HG02884 (cell line): ENCODE measurements at regions not wholly inside any gene's neighbourhood (a gene's known extent, or its start where the extent isn't known, plus 50 kb on each side); places are given as distances from the start of the nearest gene placed in this dataset.

ENCODE experiments used
- ATAC-seq: cut with Tn5 transposase; IDR thresholded peaks from one replicate; pipeline ENCODE4 v1.9.1; 2021; ENCODE audit warnings: mild to moderate bottlenecking, moderate library complexity; ENCODE audit not compliant: unreplicated experiment

- ATAC-seq, result no peak
These were observed 819.8 kb upstream of the SOX9 start for GRCh38 chr17:71301063-71301462.

- ATAC-seq, result no peak
These were observed 817.9 kb upstream of the SOX9 start for GRCh38 chr17:71302721-71303549.

- ATAC-seq, result no peak
These were observed 816.2 kb upstream of the SOX9 start for GRCh38 chr17:71304498-71305158.

GRCh38 chr17:71313866-71314265, 807.0 kb upstream of the SOX9 start:
- no peak for ATAC-seq

- ATAC-seq, result no peak
These were observed 805.3 kb upstream of the SOX9 start for GRCh38 chr17:71315568-71315967.

- ATAC-seq, result no peak
These were observed 804.5 kb upstream of the SOX9 start for GRCh38 chr17:71316176-71316897.

- no peak for ATAC-seq
These were observed 800.6 kb upstream of the SOX9 start for GRCh38 chr17:71320009-71320796.

GRCh38 chr17:71325117-71325516, 795.7 kb upstream of the SOX9 start:
- no peak for ATAC-seq

GRCh38 chr17:71325886-71326285, 794.9 kb upstream of the SOX9 start:
- no peak for ATAC-seq

GRCh38 chr17:71327376-71328059, 793.3 kb upstream of the SOX9 start:
- ATAC-seq, result no peak

- no peak for ATAC-seq
These were observed 791.3 kb upstream of the SOX9 start for GRCh38 chr17:71329310-71330098.

GRCh38 chr17:71330099-71330375, 790.8 kb upstream of the SOX9 start:
- ATAC-seq, result no peak

- ATAC-seq, result no peak
These were observed 789.0 kb upstream of the SOX9 start for GRCh38 chr17:71331754-71332325.

GRCh38 chr17:71334048-71334751, 786.6 kb upstream of the SOX9 start:
- ATAC-seq, result no peak

- no peak for ATAC-seq
These were observed 785.6 kb upstream of the SOX9 start for GRCh38 chr17:71335212-71335611.

GRCh38 chr17:71337938-71338337, 782.9 kb upstream of the SOX9 start:
- ATAC-seq, result no peak

GRCh38 chr17:71338396-71338795, 782.4 kb upstream of the SOX9 start:
- ATAC-seq, result no peak

GRCh38 chr17:71339206-71339605, 781.6 kb upstream of the SOX9 start:
- ATAC-seq, result no peak

- no peak for ATAC-seq
These were observed 778.1 kb upstream of the SOX9 start for GRCh38 chr17:71342737-71343136.
